Tibial nerve (tissue), 4 donors: ENCODE measurements at regions not wholly inside any gene's neighbourhood (a gene's known extent, or its start where the extent isn't known, plus 50 kb on each side); places are given as distances from the start of the nearest gene placed in this dataset.

Experiments
- DNase-seq, 2 donors: peaks; one replicate each; pipeline ENCODE4 v3.0.0-alpha.2; 2019; ENCODE audit warnings: low spot score in 2 of 2
- H3K27ac ChIP-seq, 4 donors: fragments of 200-600 bp; sonication (generic) in 3 of 4; one replicate each; pipeline ENCODE4 v1.5.1; 2017 to 2019; ENCODE audit warnings: mild to moderate bottlenecking in 1 of 4
- H3K27me3 ChIP-seq, 2 donors: fragments of 200-600 bp; sonication (generic) in 1 of 2; one replicate each; pipeline versions ENCODE4 v1.5.1 to v1.6.0; 2017 to 2019
- H3K36me3 ChIP-seq, 3 donors: fragments of 200-600 bp; sonication (generic); one replicate each; pipeline ENCODE4 v1.5.1; 2018 to 2019
- H3K4me1 ChIP-seq, 4 donors: fragments of 200-600 bp; sonication (generic) in 3 of 4; one replicate each; pipeline ENCODE4 v1.5.1; 2017 to 2019
- H3K4me3 ChIP-seq, 4 donors: fragments of 200-600 bp; sonication (generic) in 3 of 4; one replicate each; pipeline ENCODE4 v1.5.1; 2017 to 2019; ENCODE audit warnings: mild to moderate bottlenecking in 1 of 4, moderate library complexity in 1 of 4
- H3K9me3 ChIP-seq, 4 donors: fragments of 200-600 bp; sonication (generic) in 3 of 4; one replicate each; pipeline ENCODE4 v1.5.1; 2017 to 2019
- EP300 ChIP-seq, 2 donors: sonication (generic); formaldehyde crosslinking; IDR thresholded peaks; one replicate each; pipeline ENCODE4 v1.6.1; 2017; ENCODE audit warnings: antibody characterized with exemption in 2 of 2, mild to moderate bottlenecking in 1 of 2
- POLR2A ChIP-seq, 2 donors: fragments of 450-650 bp; IDR thresholded peaks; one replicate each; pipeline ENCODE4 v1.6.1; 2017; ENCODE audit warnings: antibody characterized with exemption in 2 of 2, mild to moderate bottlenecking in 2 of 2, moderate library complexity in 2 of 2
- WGBS, 2 donors: methylation state at CpG; one replicate each; pipeline ENCODE4 v1.1.5; 2018; 5-methylcytosine and 5-hydroxymethylcytosine counted together
- TF ChIP-seq, protein P1 (sequence below), 5 experiments: fragments of 200-600 bp in 3 of 5; fragments of 450-650 bp in 2 of 5; sonication (generic) in 3 of 5; IDR thresholded peaks; one replicate each; pipeline ENCODE4 v1.5.1; 2016 to 2019; ENCODE audit warnings: antibody characterized with exemption in 5 of 5, mild to moderate bottlenecking in 3 of 5, moderate library complexity in 2 of 5

DNA sequence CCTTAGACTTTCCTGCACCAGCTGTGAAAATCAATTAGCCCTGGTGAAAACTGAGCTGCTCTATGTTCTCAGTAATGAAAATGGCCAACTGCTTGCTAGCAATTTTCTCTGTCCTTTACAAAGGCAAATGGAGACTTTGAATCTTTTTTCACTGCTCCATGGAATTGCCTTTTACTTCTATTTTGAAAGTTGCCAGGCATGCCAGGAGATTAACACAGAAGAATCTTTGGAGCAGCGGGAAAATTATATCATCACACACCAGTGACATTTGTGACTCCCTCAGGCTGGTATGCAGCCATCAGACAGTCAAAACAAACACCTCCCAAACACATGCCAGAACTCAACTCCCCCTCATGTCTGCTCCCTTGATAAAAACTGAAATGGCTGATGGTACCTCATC, 872.0 kb upstream of the FLRT2 start:
- Histone ChIP-seq H3K27me3 (no peaks in the 10 kb centered on the region), H3K9me3 (peaks cover 0 to 15% (median 2%) of the 10 kb centered on the region in 4 donors), H3K4me3 (no peak overlapping the region), H3K4me1 (no peaks in the 10 kb centered on the region), H3K36me3 (no peaks in the 10 kb centered on the region), H3K27ac (no peak overlapping the region)
- WGBS, 2 donors = 48 to 61% methylated on average over 1 of the region's 1 CpG
- DNase-seq = no peak
- TF ChIP-seq EP300 (IDR thresholded peaks at IDR 0.05) (no peak), POLR2A (IDR thresholded peaks at IDR 0.05) (no peak)
- TF ChIP-seq, protein P1, sequence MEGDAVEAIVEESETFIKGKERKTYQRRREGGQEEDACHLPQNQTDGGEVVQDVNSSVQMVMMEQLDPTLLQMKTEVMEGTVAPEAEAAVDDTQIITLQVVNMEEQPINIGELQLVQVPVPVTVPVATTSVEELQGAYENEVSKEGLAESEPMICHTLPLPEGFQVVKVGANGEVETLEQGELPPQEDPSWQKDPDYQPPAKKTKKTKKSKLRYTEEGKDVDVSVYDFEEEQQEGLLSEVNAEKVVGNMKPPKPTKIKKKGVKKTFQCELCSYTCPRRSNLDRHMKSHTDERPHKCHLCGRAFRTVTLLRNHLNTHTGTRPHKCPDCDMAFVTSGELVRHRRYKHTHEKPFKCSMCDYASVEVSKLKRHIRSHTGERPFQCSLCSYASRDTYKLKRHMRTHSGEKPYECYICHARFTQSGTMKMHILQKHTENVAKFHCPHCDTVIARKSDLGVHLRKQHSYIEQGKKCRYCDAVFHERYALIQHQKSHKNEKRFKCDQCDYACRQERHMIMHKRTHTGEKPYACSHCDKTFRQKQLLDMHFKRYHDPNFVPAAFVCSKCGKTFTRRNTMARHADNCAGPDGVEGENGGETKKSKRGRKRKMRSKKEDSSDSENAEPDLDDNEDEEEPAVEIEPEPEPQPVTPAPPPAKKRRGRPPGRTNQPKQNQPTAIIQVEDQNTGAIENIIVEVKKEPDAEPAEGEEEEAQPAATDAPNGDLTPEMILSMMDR (IDR thresholded peaks at IDR 0.05) = no peak

DNA sequence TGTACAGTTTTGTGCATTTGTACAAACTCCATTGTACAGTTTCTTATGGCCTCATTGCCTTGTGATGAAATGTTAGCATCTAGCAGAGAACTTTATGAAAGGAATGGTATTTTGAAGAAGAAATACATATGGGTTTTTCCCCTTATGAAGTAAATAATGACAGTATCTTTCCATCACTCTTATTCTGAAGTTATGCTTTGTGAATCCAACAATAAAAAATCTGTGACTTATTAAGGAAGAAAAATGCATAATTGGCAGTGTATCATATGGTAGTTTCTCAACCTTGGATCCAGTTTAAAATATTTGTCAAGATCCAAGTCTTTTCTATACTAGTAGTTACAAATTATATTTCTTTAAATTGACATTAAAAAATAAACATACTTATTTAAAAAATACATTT, 859.1 kb upstream of the FLRT2 start:
- no peak for DNase-seq
- H3K36me3 ChIP-seq = no peaks in the 10 kb centered on the region
- no peaks in the 10 kb centered on the region for H3K4me1 ChIP-seq
- H3K27me3 ChIP-seq = no peaks in the 10 kb centered on the region
- H3K4me3 ChIP-seq = no peak overlapping the region
- H3K9me3 ChIP-seq = no peaks in the 10 kb centered on the region
- no peak overlapping the region for H3K27ac ChIP-seq
- TF ChIP-seq, protein P1 (IDR thresholded peaks at IDR 0.05) = no peak
- TF ChIP-seq EP300 (IDR thresholded peaks at IDR 0.05) (no peak), POLR2A (IDR thresholded peaks at IDR 0.05) (no peak)

DNA sequence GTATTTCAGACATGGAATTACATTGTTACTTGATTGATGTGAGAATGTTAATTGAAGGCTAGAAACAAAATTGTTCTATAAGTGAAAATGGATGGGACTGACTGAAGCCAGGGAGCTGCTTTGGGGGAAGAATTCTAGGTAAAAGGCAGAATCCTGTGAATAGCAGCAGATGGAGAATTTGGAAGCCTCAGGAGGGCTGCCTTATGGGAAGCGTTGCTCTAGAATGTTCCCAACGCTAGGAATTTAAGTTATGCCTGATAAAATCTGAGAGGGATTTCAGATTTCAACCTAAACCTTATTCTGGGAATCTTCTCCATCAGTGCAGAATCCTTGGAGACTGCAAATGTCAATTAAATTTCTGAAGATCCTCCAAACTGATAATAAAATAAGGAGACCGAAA, 858.2 kb upstream of the FLRT2 start:
- no peaks in the 10 kb centered on the region for H3K4me1 ChIP-seq
- 71 to 83% methylated on average over 3 of the region's 3 CpGs for WGBS, 2 donors
- no peaks in the 10 kb centered on the region for H3K9me3 ChIP-seq
- no peak for DNase-seq
- H3K27ac ChIP-seq = no peak overlapping the region
- no peaks in the 10 kb centered on the region for H3K27me3 ChIP-seq
- no peak overlapping the region for H3K4me3 ChIP-seq
- no peak for TF ChIP-seq EP300 (IDR thresholded peaks at IDR 0.05)
- TF ChIP-seq POLR2A (IDR thresholded peaks at IDR 0.05) = no peak
- TF ChIP-seq, protein P1 (IDR thresholded peaks at IDR 0.05) = no peak
- no peaks in the 10 kb centered on the region for H3K36me3 ChIP-seq

DNA sequence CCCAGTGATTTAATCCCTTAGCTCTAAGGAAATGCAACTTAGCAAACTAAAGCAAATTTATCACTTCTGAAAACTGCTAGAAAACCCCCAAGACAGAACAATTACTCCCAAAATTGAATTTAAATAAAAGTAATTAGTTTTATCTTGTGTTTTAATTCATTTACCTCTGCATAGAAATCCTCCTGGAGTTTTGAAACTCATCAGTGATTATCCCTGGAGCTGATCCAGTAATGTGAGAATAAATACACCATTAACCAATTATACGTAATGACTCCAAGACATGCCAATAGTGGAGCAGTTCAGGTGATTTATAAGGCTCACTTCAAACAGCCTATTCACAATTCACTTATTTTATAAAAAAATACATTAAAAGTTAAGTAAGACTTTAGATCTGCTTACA, 855.3 kb upstream of the FLRT2 start:
- H3K27me3 ChIP-seq = no peaks in the 10 kb centered on the region
- TF ChIP-seq, protein P1 (IDR thresholded peaks at IDR 0.05) = no peak
- no peak for TF ChIP-seq EP300 (IDR thresholded peaks at IDR 0.05)
- no peak for TF ChIP-seq POLR2A (IDR thresholded peaks at IDR 0.05)
- H3K27ac ChIP-seq = no peak overlapping the region
- H3K36me3 ChIP-seq = no peaks in the 10 kb centered on the region
- no peak overlapping the region for H3K4me3 ChIP-seq
- DNase-seq = no peak
- no peaks in the 10 kb centered on the region for H3K4me1 ChIP-seq
- H3K9me3 ChIP-seq = no peaks in the 10 kb centered on the region
- 55 to 75% methylated on average over 1 of the region's 1 CpG for WGBS, 2 donors

DNA sequence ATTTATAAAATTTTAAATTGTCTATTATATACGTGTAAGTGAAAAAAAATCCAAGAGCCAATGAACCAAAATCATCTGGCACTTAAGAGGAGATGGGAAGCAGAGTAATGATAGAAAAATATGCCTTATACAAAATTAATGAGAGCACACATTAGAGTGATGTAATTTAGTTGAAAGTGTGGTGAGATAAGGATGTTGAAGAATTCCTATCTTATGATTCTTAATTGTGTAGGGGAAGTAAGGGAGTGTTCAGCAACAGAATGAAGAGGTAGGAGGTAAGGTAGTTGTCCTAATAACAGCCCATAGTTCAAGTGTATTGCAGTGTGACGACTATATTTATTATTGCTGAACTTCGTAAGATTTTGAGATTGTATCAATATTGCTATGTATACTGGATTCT, 843.4 kb upstream of the FLRT2 start:
- 83 to 93% methylated on average over 3 of the region's 3 CpGs for WGBS, 2 donors
- no peaks in the 10 kb centered on the region for H3K36me3 ChIP-seq
- no peaks in the 10 kb centered on the region for H3K27me3 ChIP-seq
- H3K9me3 ChIP-seq = no peaks in the 10 kb centered on the region
- H3K27ac ChIP-seq = no peak overlapping the region
- H3K4me1 ChIP-seq = no peaks in the 10 kb centered on the region
- TF ChIP-seq, protein P1 (IDR thresholded peaks at IDR 0.05) = no peak
- TF ChIP-seq POLR2A (IDR thresholded peaks at IDR 0.05) (no peak), EP300 (IDR thresholded peaks at IDR 0.05) (no peak)
- no peak overlapping the region for H3K4me3 ChIP-seq
- DNase-seq = no peak
